ENCODE measurements at regions not wholly inside any gene's neighbourhood (a gene's known extent, or its start where the extent isn't known, plus 50 kb on each side); places are given as distances from the start of the nearest gene placed in this dataset.

GRCh38 chr13:24083722-24084421 lies 76.6 kb upstream of the SPATA13 start:
- Mint-ChIP-seq H3K4me3 (no peak overlapping the region), H3K9me3 (ENCODE audit: insufficient read depth) (no peaks in the 10 kb centered on the region), H3K4me1 (peaks cover 2% of the 10 kb centered on the region), H3K27me3 (peaks cover 13% of the 10 kb centered on the region), H3K27ac (no peak overlapping the region)
- no peak overlapping the region for H3K27ac ChIP-seq (ENCODE audit: low read length in 2 of 2)
- H4K20me1 ChIP-seq (ENCODE audit: control insufficient read depth, insufficient read depth, low read length, poor library complexity, severe bottlenecking) = no peaks in the 10 kb centered on the region
- no peak overlapping the region for H3K4me2 ChIP-seq (replicated peaks; ENCODE audit: low read depth, low read length, poor library complexity, severe bottlenecking)
- DNase-seq (no peak), ATAC-seq (ENCODE audit: low read depth) (no peak)
- CTCF ChIA-PET = no interaction called here
- intact Hi-C loops (cut with micrococcal nuclease) = no loop called here
- no peak for TF ChIP-seq EZH2 (IDR thresholded peaks at IDR 0.05; ENCODE audit: borderline replicate concordance, insufficient read depth, low read depth, low read length, poor library complexity, severe bottlenecking)
- TF ChIP-seq, protein P1, sequence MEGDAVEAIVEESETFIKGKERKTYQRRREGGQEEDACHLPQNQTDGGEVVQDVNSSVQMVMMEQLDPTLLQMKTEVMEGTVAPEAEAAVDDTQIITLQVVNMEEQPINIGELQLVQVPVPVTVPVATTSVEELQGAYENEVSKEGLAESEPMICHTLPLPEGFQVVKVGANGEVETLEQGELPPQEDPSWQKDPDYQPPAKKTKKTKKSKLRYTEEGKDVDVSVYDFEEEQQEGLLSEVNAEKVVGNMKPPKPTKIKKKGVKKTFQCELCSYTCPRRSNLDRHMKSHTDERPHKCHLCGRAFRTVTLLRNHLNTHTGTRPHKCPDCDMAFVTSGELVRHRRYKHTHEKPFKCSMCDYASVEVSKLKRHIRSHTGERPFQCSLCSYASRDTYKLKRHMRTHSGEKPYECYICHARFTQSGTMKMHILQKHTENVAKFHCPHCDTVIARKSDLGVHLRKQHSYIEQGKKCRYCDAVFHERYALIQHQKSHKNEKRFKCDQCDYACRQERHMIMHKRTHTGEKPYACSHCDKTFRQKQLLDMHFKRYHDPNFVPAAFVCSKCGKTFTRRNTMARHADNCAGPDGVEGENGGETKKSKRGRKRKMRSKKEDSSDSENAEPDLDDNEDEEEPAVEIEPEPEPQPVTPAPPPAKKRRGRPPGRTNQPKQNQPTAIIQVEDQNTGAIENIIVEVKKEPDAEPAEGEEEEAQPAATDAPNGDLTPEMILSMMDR (IDR thresholded peaks at IDR 0.05) = no peak
- no peaks in the 10 kb centered on the region for H3K79me2 ChIP-seq (ENCODE audit: control insufficient read depth, insufficient read depth, low read length)
- no peak overlapping the region for H3K4me3 ChIP-seq (ENCODE audit: control extremely low read depth in 1 of 5, extremely low read depth in 1 of 5, insufficient read depth in 1 of 5, low read depth in 2 of 5, low read length in 4 of 5)
- no peak overlapping the region for H2AFZ ChIP-seq (ENCODE audit: insufficient read depth, low read depth, low read length, poor library complexity, severe bottlenecking)
- H3K9ac ChIP-seq (ENCODE audit: low read length) = no peak overlapping the region
- 91% methylated on average over 11 of the region's 15 CpGs for WGBS (ENCODE audit: insufficient coverage)
- no peaks in the 10 kb centered on the region for H3K4me1 ChIP-seq (ENCODE audit: control insufficient read depth in 2 of 2, insufficient read depth in 2 of 2, low read length in 2 of 2)
- H3K27me3 ChIP-seq (replicated peaks in 1 of 4; ENCODE audit: control extremely low read depth in 1 of 4, control insufficient read depth in 3 of 4, insufficient read depth in 4 of 4, low read length in 3 of 4) = no peaks in the 10 kb centered on the region
- no peaks in the 10 kb centered on the region for H3K36me3 ChIP-seq (replicated peaks in 1 of 2; ENCODE audit: control extremely low read depth in 1 of 2, control insufficient read depth in 1 of 2, extremely low read depth in 1 of 2, insufficient read depth in 2 of 2, low read length in 1 of 2)
- H3K9me3 ChIP-seq (ENCODE audit: control extremely low read depth in 1 of 3, control insufficient read depth in 2 of 3, insufficient read depth in 1 of 3, low read length in 2 of 3) = no peaks in the 10 kb centered on the region
- POLR2A ChIA-PET = no interaction called here

GRCh38 chr13:24085662-24086061 lies 74.9 kb upstream of the SPATA13 start:
- Histone ChIP-seq H3K27ac (ENCODE audit: low read length in 2 of 2) (no peak overlapping the region), H3K4me3 (ENCODE audit: control extremely low read depth in 1 of 5, extremely low read depth in 1 of 5, insufficient read depth in 1 of 5, low read depth in 2 of 5, low read length in 4 of 5) (no peak overlapping the region), H4K20me1 (ENCODE audit: control insufficient read depth, insufficient read depth, low read length, poor library complexity, severe bottlenecking) (no peaks in the 10 kb centered on the region), H3K4me2 (replicated peaks; ENCODE audit: low read depth, low read length, poor library complexity, severe bottlenecking) (no peak overlapping the region), H3K4me1 (ENCODE audit: control insufficient read depth in 2 of 2, insufficient read depth in 2 of 2, low read length in 2 of 2) (no peaks in the 10 kb centered on the region), H3K27me3 (replicated peaks in 1 of 4; ENCODE audit: control extremely low read depth in 1 of 4, control insufficient read depth in 3 of 4, insufficient read depth in 4 of 4, low read length in 3 of 4) (no peaks in the 10 kb centered on the region), H2AFZ (ENCODE audit: insufficient read depth, low read depth, low read length, poor library complexity, severe bottlenecking) (no peak overlapping the region), H3K36me3 (replicated peaks in 1 of 2; ENCODE audit: control extremely low read depth in 1 of 2, control insufficient read depth in 1 of 2, extremely low read depth in 1 of 2, insufficient read depth in 2 of 2, low read length in 1 of 2) (no peaks in the 10 kb centered on the region), H3K9ac (ENCODE audit: low read length) (no peak overlapping the region), H3K79me2 (ENCODE audit: control insufficient read depth, insufficient read depth, low read length) (no peaks in the 10 kb centered on the region), H3K9me3 (ENCODE audit: control extremely low read depth in 1 of 3, control insufficient read depth in 2 of 3, insufficient read depth in 1 of 3, low read length in 2 of 3) (no peaks in the 10 kb centered on the region)
- POLR2A ChIA-PET = no interaction called here
- Mint-ChIP-seq H3K4me3 (no peak overlapping the region), H3K4me1 (peaks cover 2% of the 10 kb centered on the region), H3K9me3 (ENCODE audit: insufficient read depth) (no peaks in the 10 kb centered on the region), H3K27me3 (peaks cover 13% of the 10 kb centered on the region), H3K27ac (no peak overlapping the region)
- DNase-seq (no peak), ATAC-seq (ENCODE audit: low read depth) (no peak)
- 78% methylated on average over 4 of the region's 4 CpGs for WGBS (ENCODE audit: insufficient coverage)
- intact Hi-C loops (cut with micrococcal nuclease) = no loop called here
- TF ChIP-seq, protein P1 (IDR thresholded peaks at IDR 0.05) = no peak
- no peak for TF ChIP-seq EZH2 (IDR thresholded peaks at IDR 0.05; ENCODE audit: borderline replicate concordance, insufficient read depth, low read depth, low read length, poor library complexity, severe bottlenecking)
- CTCF ChIA-PET = no interaction called here
